ENCODE measurements at regions not wholly inside any gene's neighbourhood (a gene's known extent, or its start where the extent isn't known, plus 50 kb on each side); places are given as distances from the start of the nearest gene placed in this dataset.
"Not testable (repeated sequence)": the region's sequence is repeated elsewhere in the genome, so short reads cannot be mapped to it uniquely, and the experiment has no call there.

GRCh38 chr10:117492504-117492903 is 50.0 kb upstream of the EMX2 start:
- DNase-seq = no peak

GRCh38 chr10:117488004-117488403 is 54.5 kb upstream of the EMX2 start:
- no peak for DNase-seq

GRCh38 chr10:117486606-117487005 is 55.9 kb upstream of the EMX2 start:
- DNase-seq = no peak

- no peak for DNase-seq
Measured at GRCh38 chr10:117483056-117483590, 59.4 kb upstream of the EMX2 start.

DNA sequence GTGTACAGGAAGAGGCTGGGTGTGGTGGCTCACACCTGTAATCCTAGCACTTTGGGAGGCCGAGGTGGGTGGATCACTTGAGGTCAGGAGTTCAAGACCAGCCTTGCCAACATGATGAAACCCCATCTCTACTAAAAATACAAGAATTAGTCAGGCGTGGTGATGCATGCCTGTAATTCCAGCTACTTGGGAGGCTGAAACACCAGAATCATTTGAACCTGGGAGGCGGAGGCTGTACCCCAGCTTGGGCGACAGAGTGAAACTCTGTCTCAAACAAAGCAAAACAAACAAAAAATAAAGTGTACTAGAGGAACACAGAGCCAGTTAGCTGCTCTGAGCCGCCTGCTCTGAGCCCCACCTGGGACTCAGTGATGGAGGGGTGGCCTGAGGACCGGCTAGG is 61.5 kb upstream of the EMX2 start:
- DNase-seq = not testable (repeated sequence)

- no peak for DNase-seq
Measured at GRCh38 chr10:117480097-117480496, 62.4 kb upstream of the EMX2 start.

DNA sequence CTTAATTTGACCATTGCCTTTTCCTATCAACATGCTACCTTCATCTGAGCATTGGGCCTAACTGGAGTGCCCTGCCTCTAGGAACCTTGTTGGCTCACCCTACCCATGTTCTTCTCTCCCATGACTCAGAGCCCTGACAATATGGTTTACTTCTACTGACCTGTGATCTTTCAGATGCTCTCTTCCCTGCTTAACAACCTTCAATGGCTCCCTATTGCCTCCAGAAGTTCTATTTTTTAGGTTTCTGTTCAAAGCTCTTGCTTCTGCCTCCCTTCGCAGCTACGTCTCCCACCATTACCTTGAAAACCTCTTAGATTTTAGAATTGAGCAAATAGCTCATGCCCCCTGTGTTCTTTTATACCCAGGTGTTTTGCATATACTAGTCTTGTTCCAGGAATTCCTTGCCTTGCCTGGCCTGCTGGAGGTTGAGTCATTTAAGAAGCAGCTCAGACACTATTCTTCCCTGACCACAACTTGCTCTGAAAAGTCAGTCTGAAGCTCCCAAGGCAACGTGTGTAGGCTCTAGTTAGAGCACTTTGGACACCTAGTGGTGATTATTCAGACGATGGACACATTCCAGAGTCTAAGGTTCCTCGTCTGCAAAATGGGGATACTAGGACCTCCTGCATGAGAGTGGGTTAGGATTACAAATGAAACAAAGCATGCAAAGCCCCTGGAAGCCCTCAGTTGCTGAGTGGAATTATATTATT is 64.4 kb upstream of the EMX2 start:
- DNase-seq = no peak

DNA sequence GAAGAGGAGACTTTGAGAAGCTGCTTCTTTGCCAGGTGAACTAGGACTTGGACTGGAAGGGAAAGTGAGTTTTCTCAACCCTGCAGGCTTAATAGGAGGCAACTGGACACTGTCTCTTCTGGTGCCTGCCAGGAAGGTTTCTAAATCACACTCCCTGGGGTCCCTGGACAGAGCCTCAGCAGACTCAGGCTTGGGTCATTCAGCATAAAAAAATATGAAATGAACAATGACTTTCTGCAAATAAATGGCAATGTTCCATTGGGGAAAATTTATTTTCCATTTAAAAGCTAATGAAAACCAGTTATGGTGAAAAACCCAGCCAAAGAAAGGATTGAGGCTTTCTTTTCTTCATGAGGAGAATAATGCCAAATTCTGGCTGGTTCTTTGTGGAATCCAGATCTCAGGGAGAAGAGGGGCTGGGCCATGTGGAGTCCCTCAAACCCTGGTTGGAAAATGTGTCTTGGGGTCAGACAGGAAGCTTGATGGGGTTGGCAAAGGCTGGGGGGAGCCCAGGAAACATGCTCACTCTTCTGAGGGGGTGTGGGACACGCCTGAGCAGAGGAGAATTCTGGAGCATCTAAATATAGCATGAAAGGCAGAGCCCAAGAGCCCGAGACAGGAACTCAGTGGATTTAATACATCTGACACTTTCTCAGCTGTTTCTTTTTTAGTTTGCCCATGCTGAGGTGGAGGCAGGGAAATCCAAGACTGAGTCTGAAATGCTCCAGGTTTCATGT is 65.2 kb upstream of the EMX2 start:
- no peak for DNase-seq

GRCh38 chr10:117476716-117477115 is 65.8 kb upstream of the EMX2 start:
- no peak for DNase-seq

- DNase-seq = no peak
Measured at GRCh38 chr10:117476281-117476680, 66.3 kb upstream of the EMX2 start.

DNA sequence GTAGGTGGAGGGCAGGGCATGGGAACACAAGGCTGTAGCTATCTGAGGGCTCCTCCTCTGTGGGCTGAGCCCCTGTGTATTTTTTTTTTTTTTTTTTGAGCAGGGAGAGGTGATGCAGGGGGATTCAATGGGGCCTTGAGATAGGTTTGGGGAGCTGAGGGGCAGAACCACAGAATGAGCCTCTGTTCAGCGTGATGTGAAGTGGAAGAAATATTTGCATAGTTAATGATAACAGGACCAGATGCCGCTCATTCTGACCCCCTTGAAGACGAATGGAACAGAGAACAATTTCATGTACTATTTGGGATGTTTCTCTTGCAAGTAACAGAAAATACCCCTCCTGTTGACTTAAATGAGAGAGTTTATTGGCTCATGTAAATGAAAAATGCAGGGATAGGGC is 69.7 kb upstream of the EMX2 start:
- no peak for DNase-seq

GRCh38 chr10:117471344-117471874 is 71.1 kb upstream of the EMX2 start:
- DNase-seq = no peak

DNA sequence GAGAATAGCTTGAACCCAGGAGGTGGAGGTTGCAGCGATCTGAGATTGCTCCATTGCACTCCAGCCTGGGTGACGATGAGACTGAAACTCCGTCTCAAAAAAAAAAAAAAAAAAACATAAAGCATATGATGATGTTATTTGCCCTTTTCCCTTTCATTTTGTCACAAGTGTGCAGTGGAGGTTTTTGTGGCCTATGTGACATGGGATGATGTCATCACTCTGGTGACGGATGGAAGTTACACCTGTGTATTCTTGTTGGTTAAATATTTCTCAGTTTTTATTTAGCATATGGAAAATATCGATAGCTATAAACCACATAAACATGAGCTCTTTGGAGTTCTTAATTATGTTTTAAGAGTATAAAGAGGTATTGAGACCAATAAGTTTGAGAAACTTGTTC is 71.8 kb upstream of the EMX2 start:
- DNase-seq = no peak

DNA sequence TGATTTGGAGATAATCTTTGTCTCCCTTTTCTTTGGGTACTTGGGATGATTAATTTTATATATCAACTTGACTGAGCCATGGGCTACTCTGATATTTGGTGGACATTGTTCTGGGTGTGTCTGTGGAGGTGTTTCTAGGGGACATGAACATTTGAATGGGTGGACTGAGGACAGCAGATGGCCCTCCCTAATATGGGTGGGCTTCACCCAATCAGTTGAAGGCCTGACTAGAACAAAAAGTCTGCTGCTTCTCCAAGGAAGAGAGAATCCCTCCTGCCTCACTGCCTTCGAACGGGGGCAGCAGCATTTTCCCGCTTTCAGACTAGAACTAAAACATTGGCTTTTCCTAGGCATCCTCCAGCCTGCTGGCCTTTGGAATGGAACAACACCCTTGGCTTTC is 73.9 kb upstream of the EMX2 start:
- no peak for DNase-seq

DNA sequence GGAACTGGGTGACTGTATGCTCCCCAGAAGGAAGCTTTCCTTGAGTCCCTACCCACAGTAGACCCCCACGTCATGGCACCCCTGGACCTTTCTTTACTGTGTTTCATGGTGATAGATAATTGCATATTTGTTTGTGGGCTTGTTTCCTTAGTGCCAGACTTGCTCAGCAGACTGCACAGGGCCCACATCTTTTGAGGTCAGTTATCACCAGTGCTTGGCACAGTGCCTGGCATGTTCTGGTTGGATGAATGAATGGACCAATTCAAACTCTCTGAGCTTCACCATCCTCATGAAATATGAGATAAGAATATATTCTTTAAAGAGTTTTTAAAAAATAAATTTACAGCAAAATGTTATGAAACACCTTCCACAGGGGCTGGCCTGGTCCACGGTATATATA is 78.4 kb upstream of the EMX2 start:
- DNase-seq = no peak

DNA sequence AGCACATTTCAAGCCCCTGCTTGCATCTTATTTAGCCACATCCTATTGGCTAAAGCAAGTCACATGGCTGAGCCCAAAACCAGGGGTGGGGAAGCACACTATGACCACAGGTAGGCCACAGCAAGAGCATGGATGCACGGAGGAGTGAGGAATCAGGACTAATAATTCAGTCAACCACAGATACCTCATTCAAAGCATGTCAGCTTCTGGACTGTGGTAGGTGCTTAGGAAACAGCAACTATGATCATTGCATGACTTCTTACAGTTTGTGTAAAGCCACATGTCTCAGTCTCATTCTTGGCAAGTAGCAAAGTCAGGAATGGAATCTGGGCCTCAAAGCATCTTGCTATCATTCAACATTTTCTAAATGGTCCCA is 79.0 kb upstream of the EMX2 start:
- DNase-seq = no peak

- DNase-seq = no peak
Measured at GRCh38 chr10:117462816-117463544, 79.6 kb upstream of the EMX2 start.

GRCh38 chr10:117462424-117462792 is 80.1 kb upstream of the EMX2 start:
- no peak for DNase-seq

DNA sequence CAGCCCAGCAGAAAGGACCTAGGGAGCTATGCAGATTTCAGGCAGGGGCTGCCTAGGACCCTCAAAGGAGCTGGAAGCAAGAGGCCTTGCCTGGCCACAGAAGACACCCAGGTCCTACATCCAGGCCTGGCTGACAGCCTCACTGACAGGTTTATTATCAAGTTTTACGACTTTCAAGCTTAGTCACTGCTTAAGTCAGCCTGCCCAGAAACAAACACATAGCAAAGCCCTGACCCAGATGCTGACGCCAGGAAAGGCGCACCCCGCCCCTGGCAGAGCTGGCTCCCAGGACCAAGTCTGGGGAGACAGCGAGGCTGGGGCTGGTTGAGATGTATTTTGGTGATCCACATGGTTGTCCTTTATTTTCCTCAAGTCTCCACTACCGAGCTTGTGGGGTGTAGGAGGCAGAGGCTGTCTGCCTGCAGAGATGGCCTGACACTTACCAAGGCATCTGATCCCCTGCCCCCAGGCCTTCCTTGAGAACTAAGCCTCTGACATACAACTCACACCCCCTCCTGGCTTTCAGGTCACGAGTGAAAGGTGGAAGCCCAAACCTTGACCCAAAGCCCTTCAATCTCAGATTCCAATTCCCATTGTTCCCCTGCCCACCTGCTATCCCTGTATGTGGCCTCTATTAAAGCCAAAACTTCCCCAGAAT is 80.7 kb upstream of the EMX2 start:
- DNase-seq = no peak

- DNase-seq = no peak
Measured at GRCh38 chr10:117460846-117461765, 81.4 kb upstream of the EMX2 start.

GRCh38 chr10:117458571-117458970 is 83.3 kb upstream of the PDZD8 start:
- no peak for DNase-seq

GRCh38 chr10:117457932-117458331 is 82.7 kb upstream of the PDZD8 start:
- DNase-seq = no peak

All from NCI-H1092 treated with DMSO at 0.1 percent for 48 hours (cell line).